Keratinocyte (primary cell): ENCODE measurements at regions not wholly inside any gene's neighbourhood (a gene's known extent, or its start where the extent isn't known, plus 50 kb on each side); places are given as distances from the start of the nearest gene placed in this dataset.

ENCODE experiments used
- DNase-seq: peaks from one replicate; pipeline ENCODE4 v3.0.0-alpha.2; 2011; ENCODE audit warnings: low read depth, missing footprints, low spot score
- FAIRE-seq: peaks from 2 replicates; lab custom pipeline; 2011; peaks lifted over from hg19 to GRCh38; lab: Jason Lieb, UNC
- H2AFZ ChIP-seq: 2 replicates; pipeline ENCODE4 v1.6.0; 2012; ENCODE audit warnings: low read length, control low read depth, inconsistent platforms; ENCODE audit not compliant: control insufficient read depth
- H3K27ac ChIP-seq: 2 replicates; pipeline ENCODE4 v1.5.1; 2011; ENCODE audit warnings: low read length; ENCODE audit not compliant: control insufficient read depth, insufficient read depth
- H3K27me3 ChIP-seq: 3 replicates; pipeline ENCODE4 v1.6.0; 2011; ENCODE audit warnings: low read length; ENCODE audit not compliant: control insufficient read depth, insufficient read depth; ENCODE audit errors: extremely low read depth
- H3K36me3 ChIP-seq, 2 experiments: 2 replicates in 1 of 2; 3 replicates in 1 of 2; pipeline ENCODE4 v1.5.1; 2011; ENCODE audit warnings: low read length in 2 of 2, mild to moderate bottlenecking in 1 of 2; ENCODE audit not compliant: control insufficient read depth in 2 of 2, insufficient read depth in 2 of 2; ENCODE audit errors: extremely low read depth in 1 of 2
- H3K4me1 ChIP-seq: 3 replicates; pipeline ENCODE4 v1.5.1; 2011; ENCODE audit warnings: low read length; ENCODE audit not compliant: control insufficient read depth, insufficient read depth; ENCODE audit errors: extremely low read depth
- H3K4me2 ChIP-seq: 3 replicates; pipeline ENCODE4 v1.6.0; 2011; ENCODE audit warnings: low read depth, low read length; ENCODE audit not compliant: control insufficient read depth, insufficient read depth; ENCODE audit errors: extremely low read depth
- H3K4me3 ChIP-seq, 3 experiments: fragments of 200-600 bp in 1 of 3; sonication (generic) in 1 of 3; 2 replicates in 2 of 3; 3 replicates in 1 of 3; pipeline ENCODE4 v1.5.1; 2011 to 2016; ENCODE audit warnings: low read length in 3 of 3, mild to moderate bottlenecking in 3 of 3, control low read depth in 2 of 3, inconsistent platforms in 1 of 3, low read depth in 1 of 3, mixed read lengths in 1 of 3, mixed run types in 1 of 3, moderate library complexity in 1 of 3; ENCODE audit not compliant: control insufficient read depth in 2 of 3, insufficient read depth in 2 of 3; ENCODE audit errors: extremely low read depth in 1 of 3
- H3K79me2 ChIP-seq: 2 replicates; pipeline ENCODE4 v1.6.0; 2012; ENCODE audit warnings: low read length; ENCODE audit not compliant: control insufficient read depth, insufficient read depth
- H3K9ac ChIP-seq: 3 replicates; pipeline ENCODE4 v1.6.0; 2011; ENCODE audit warnings: low read length; ENCODE audit not compliant: control insufficient read depth, insufficient read depth; ENCODE audit errors: extremely low read depth
- H3K9me1 ChIP-seq: 3 replicates; pipeline ENCODE4 v1.6.0; 2011; ENCODE audit warnings: low read length; ENCODE audit not compliant: control insufficient read depth, insufficient read depth; ENCODE audit errors: extremely low read depth
- H3K9me3 ChIP-seq: 2 replicates; pipeline ENCODE4 v1.5.1; 2012; ENCODE audit warnings: low read depth, low read length; ENCODE audit not compliant: control insufficient read depth
- H4K20me1 ChIP-seq: 3 replicates; pipeline ENCODE4 v1.6.0; 2011; ENCODE audit warnings: low read length; ENCODE audit not compliant: control insufficient read depth, insufficient read depth; ENCODE audit errors: extremely low read depth
- EZH2 ChIP-seq: IDR thresholded peaks from one replicate; pipeline ENCODE4 v1.6.1; 2012; ENCODE audit warnings: inconsistent platforms, mild to moderate bottlenecking, low read length, moderate library complexity
- dilution Hi-C: fragments of 300-500 bp; cut with MboI; formaldehyde crosslinking; loops from one replicate; pipeline ENCODE4 v1.7.0; 2020; ENCODE audit warnings: low sequenced_read_pairs; ENCODE audit not compliant: extremely low pct_ligation_motif_present
- TF ChIP-seq, protein P1 (sequence below), 3 experiments: IDR thresholded peaks in 1 of 3; conservative IDR thresholded peaks in 1 of 3; optimal IDR thresholded peaks in 1 of 3; 2 replicates in 2 of 3; 3 replicates in 1 of 3; pipeline versions ENCODE3 to v1.5.1; 2011; ENCODE audit warnings: low read length in 3 of 3, mild to moderate bottlenecking in 3 of 3, moderate library complexity in 2 of 3, control low read depth in 1 of 3, inconsistent platforms in 1 of 3; ENCODE audit not compliant: insufficient read depth in 2 of 3; ENCODE audit errors: extremely low read depth in 1 of 3

DNA sequence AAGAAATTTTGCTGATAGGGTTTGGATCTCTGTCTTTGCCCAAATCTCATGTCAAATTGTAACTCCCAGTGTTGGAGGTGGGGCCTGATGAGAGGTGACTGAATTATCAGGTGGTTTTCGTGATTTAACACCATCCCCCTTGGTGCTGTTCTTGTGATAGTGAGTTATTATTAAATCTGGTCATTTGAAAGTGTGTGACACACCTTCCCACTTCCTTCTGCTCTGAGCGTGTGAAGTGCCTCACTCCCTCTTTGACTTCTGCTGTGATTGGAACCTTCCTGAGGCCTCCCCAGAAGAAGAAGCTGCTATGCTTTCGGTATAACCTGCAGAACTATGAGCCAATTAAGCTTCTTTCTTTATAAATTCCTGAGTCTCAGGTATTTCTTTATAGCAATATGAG is 632.0 kb downstream of the SLITRK5 start:
- no peak overlapping the region for H3K27ac ChIP-seq
- H2AFZ ChIP-seq, result no peak overlapping the region
- no peaks in the 10 kb centered on the region for H3K4me1 ChIP-seq
- no peak overlapping the region for H3K4me3 ChIP-seq
- H3K9me1 ChIP-seq, result no peaks in the 10 kb centered on the region
- FAIRE-seq, result no peak
- no peak overlapping the region for H3K9ac ChIP-seq
- no peak for TF ChIP-seq EZH2
- TF ChIP-seq, protein P1, sequence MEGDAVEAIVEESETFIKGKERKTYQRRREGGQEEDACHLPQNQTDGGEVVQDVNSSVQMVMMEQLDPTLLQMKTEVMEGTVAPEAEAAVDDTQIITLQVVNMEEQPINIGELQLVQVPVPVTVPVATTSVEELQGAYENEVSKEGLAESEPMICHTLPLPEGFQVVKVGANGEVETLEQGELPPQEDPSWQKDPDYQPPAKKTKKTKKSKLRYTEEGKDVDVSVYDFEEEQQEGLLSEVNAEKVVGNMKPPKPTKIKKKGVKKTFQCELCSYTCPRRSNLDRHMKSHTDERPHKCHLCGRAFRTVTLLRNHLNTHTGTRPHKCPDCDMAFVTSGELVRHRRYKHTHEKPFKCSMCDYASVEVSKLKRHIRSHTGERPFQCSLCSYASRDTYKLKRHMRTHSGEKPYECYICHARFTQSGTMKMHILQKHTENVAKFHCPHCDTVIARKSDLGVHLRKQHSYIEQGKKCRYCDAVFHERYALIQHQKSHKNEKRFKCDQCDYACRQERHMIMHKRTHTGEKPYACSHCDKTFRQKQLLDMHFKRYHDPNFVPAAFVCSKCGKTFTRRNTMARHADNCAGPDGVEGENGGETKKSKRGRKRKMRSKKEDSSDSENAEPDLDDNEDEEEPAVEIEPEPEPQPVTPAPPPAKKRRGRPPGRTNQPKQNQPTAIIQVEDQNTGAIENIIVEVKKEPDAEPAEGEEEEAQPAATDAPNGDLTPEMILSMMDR (optimal IDR thresholded peaks at IDR 0.05 in 1 of 3, IDR thresholded peaks at IDR 0.05 in 1 of 3, conservative IDR thresholded peaks at IDR 0.05 in 1 of 3; ENCODE audit: extremely low read depth in 1 of 3, insufficient read depth in 2 of 3, low read length in 3 of 3), result no peak
- no peak for DNase-seq
- H3K79me2 ChIP-seq, result no peaks in the 10 kb centered on the region
- H3K36me3 ChIP-seq, result no peaks in the 10 kb centered on the region
- no peaks in the 10 kb centered on the region for H3K9me3 ChIP-seq
- H4K20me1 ChIP-seq, result no peaks in the 10 kb centered on the region
- dilution Hi-C loops, result no loop called here
- no peaks in the 10 kb centered on the region for H3K27me3 ChIP-seq
- no peak overlapping the region for H3K4me2 ChIP-seq

DNA sequence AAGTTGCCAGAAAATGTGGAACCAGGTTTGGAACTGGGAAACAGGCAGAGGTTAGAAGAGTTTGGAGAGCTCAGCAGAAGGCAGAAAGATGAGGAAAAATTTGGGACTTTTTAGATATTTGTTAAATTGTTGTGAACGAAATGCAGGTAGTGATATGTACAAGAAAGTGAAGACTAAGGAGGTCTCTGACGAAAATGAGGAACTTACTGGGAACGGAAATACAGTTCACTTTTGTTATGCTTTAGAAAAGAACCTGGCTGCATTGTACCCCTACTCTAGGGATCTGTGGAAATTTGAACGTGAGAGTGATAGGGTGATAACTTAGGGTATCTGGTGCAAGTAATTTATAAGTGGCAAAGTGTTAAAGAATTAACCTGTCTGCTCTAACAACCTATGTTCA is 632.4 kb downstream of the SLITRK5 start:
- FAIRE-seq (no peak), DNase-seq (no peak)
- no peaks in the 10 kb centered on the region for H4K20me1 ChIP-seq
- TF ChIP-seq, protein P1 (optimal IDR thresholded peaks at IDR 0.05 in 1 of 3, IDR thresholded peaks at IDR 0.05 in 1 of 3, conservative IDR thresholded peaks at IDR 0.05 in 1 of 3; ENCODE audit: extremely low read depth in 1 of 3, insufficient read depth in 2 of 3, low read length in 3 of 3), result no peak
- TF ChIP-seq EZH2, result no peak
- no peak overlapping the region for H2AFZ ChIP-seq
- dilution Hi-C loops, result no loop called here
- H3K4me2 ChIP-seq, result no peak overlapping the region
- no peak overlapping the region for H3K4me3 ChIP-seq
- no peaks in the 10 kb centered on the region for H3K4me1 ChIP-seq
- no peaks in the 10 kb centered on the region for H3K79me2 ChIP-seq
- H3K9me3 ChIP-seq, result no peaks in the 10 kb centered on the region
- H3K9ac ChIP-seq, result no peak overlapping the region
- no peak overlapping the region for H3K27ac ChIP-seq
- no peaks in the 10 kb centered on the region for H3K36me3 ChIP-seq
- no peaks in the 10 kb centered on the region for H3K9me1 ChIP-seq
- no peaks in the 10 kb centered on the region for H3K27me3 ChIP-seq
